Activated CD4-positive, alpha-beta T cell treated with anti-CD3 and anti-CD28 coated beads, Interleukin-2, amount 50 U/mL, for 16 hours (primary cell): ENCODE measurements at regions not wholly inside any gene's neighbourhood (a gene's known extent, or its start where the extent isn't known, plus 50 kb on each side); places are given as distances from the start of the nearest gene placed in this dataset.
"Not testable (repeated sequence)": the region's sequence is repeated elsewhere in the genome, so short reads cannot be mapped to it uniquely, and the experiment has no call there.

ENCODE experiments used
- DNase-seq: peaks from one replicate; pipeline ENCODE4 v3.0.0-alpha.2; 2020

DNA sequence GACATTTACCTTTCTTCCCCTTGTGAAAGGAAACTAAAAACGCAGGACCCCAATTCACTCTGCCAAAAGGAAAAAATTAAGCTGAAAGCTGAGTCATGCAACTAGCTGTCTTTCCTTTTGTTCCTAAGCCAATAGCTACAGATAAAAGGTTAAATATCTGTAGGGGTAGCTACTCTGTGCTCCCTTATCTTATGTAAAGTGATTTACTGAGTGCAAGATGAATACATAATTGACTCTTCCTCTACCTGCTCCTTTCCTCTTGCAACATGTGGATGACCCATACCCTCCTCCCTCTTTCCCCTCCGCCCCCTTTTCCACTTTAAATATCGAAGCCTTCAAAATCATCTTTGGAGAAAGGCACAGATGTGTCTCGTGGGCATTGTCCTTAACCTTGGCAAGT is 68.0 kb upstream of the ZNF157 start:
- no peak for DNase-seq

DNA sequence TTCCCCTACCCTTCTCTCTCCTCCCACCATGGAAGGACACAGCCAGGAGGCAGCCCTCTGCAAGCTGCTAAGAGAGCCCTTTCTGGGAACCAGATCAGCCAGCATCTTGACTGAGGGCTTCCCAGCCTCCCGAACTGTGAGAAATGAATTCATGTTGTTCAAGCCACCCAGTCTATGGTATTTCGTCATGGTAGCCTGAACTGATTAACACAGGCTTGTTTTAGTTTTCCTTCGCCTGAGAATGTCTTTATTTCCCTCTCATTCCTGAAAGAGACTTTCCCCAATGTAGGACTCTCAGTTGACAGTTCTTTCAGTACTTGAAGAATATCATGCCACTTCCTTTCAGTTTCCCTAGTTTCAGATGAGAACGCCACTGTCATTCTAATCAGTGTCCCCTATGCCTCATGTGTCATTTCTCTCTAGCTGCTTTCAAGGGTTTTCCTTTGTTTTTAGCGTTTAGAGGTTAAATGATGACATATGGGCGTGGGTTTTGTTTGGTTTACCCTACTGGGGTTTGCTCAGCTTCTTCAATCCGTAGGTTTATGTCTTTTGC is 63.8 kb upstream of the ZNF157 start:
- not testable (repeated sequence) for DNase-seq

GRCh38 chrX:47311932-47312774 is 58.2 kb upstream of the ZNF157 start:
- peak; percentile 52 for DNase-seq

DNA sequence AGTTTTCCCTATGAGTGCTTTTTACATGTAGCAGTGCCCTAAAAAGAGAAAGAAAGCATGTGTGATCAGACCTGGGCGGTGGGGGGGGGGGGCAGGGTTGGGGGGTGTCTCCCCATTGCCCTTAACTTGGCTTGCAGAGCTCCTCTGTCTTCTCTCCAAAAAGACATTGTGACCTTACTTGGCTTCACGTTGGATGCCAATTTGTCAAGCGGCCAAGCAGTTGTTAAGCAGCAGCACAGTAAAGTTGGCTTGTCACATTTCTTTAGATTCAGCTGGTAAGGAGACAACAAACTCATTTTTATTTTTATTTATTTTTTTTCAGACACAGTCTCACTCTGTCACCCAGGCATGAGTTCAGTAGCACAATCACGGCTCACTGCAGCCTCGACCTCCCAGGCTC is 57.3 kb upstream of the ZNF157 start:
- no peak for DNase-seq

GRCh38 chrX:47316276-47317025 is 53.9 kb upstream of the ZNF157 start:
- no peak for DNase-seq
